ENCODE measurements at regions not wholly inside any gene's neighbourhood (a gene's known extent, or its start where the extent isn't known, plus 50 kb on each side); places are given as distances from the start of the nearest gene placed in this dataset.

- Histone ChIP-seq H3K9ac (ENCODE audit: insufficient read depth in 1 of 2, low read length in 2 of 2) (no peak overlapping the region), H3K27ac (ENCODE audit: low read depth in 1 of 2, low read length in 1 of 2) (no peak overlapping the region), H3K9me3 (ENCODE audit: control insufficient read depth in 4 of 4, insufficient read depth in 3 of 4, low read length in 3 of 4) (peaks cover 0 to 2% (median 0%) of the 10 kb centered on the region in 4 donors), H3K27me3 (ENCODE audit: control insufficient read depth in 3 of 3, insufficient read depth in 3 of 3, low read length in 2 of 3) (no peaks in the 10 kb centered on the region), H3K4me1 (ENCODE audit: control insufficient read depth in 5 of 5, insufficient read depth in 5 of 5, low read length in 5 of 5) (peaks cover 0 to 2% (median 0%) of the 10 kb centered on the region in 5 donors), H3K4me3 (no peak overlapping the region), H3K36me3 (ENCODE audit: control insufficient read depth in 4 of 4, insufficient read depth in 4 of 4, low read length in 4 of 4) (no peaks in the 10 kb centered on the region)
- DNase-seq (no peak), ATAC-seq (ENCODE audit: insufficient read depth, low FRiP score) (no peak)
- TF ChIP-seq CTCF (IDR thresholded peaks at IDR 0.05; ENCODE audit: control extremely low read depth, extremely low read depth) = no peak
- 86 to 89% methylated on average over 11 of the region's 11 CpGs for WGBS, 2 donors
Observed at GRCh38 chr18:35817604-35818352, 154.7 kb upstream of the RMP24 start.

GRCh38 chr18:35818353-35818667 lies 154.2 kb upstream of the RMP24 start:
- no peak for DNase-seq

GRCh38 chr18:35822413-35822812 lies 150.1 kb upstream of the RMP24 start:
- WGBS, 2 donors = 37 to 68% methylated on average over 6 of the region's 6 CpGs
- Histone ChIP-seq H3K9me3 (ENCODE audit: control insufficient read depth in 4 of 4, insufficient read depth in 3 of 4, low read length in 3 of 4) (peaks cover 0 to 2% (median 0%) of the 10 kb centered on the region in 4 donors), H3K9ac (ENCODE audit: insufficient read depth in 1 of 2, low read length in 2 of 2) (no peak overlapping the region), H3K27ac (ENCODE audit: low read depth in 1 of 2, low read length in 1 of 2) (no peak overlapping the region), H3K36me3 (ENCODE audit: control insufficient read depth in 4 of 4, insufficient read depth in 4 of 4, low read length in 4 of 4) (no peaks in the 10 kb centered on the region), H3K4me3 (no peak overlapping the region), H3K4me1 (ENCODE audit: control insufficient read depth in 5 of 5, insufficient read depth in 5 of 5, low read length in 5 of 5) (peaks cover 0 to 4% (median 0%) of the 10 kb centered on the region in 5 donors), H3K27me3 (ENCODE audit: control insufficient read depth in 3 of 3, insufficient read depth in 3 of 3, low read length in 2 of 3) (no peaks in the 10 kb centered on the region)
- ATAC-seq (ENCODE audit: insufficient read depth, low FRiP score) (no peak), DNase-seq (no peak)
- TF ChIP-seq CTCF (IDR thresholded peaks at IDR 0.05; ENCODE audit: control extremely low read depth, extremely low read depth) = no peak

More at GRCh38 chr18:35818353-35818667, 154.2 kb upstream of the RMP24 start:
- H3K27ac ChIP-seq (ENCODE audit: low read depth in 1 of 2, low read length in 1 of 2) = no peak overlapping the region
- no peak for TF ChIP-seq CTCF (IDR thresholded peaks at IDR 0.05; ENCODE audit: control extremely low read depth, extremely low read depth)
- no peaks in the 10 kb centered on the region for H3K36me3 ChIP-seq (ENCODE audit: control insufficient read depth in 4 of 4, insufficient read depth in 4 of 4, low read length in 4 of 4)
- H3K4me3 ChIP-seq = no peak overlapping the region
- peaks cover 0 to 2% (median 0%) of the 10 kb centered on the region in 5 donors for H3K4me1 ChIP-seq (ENCODE audit: control insufficient read depth in 5 of 5, insufficient read depth in 5 of 5, low read length in 5 of 5)
- no peak for ATAC-seq (ENCODE audit: insufficient read depth, low FRiP score)
- H3K9me3 ChIP-seq (ENCODE audit: control insufficient read depth in 4 of 4, insufficient read depth in 3 of 4, low read length in 3 of 4) = peaks cover 0 to 2% (median 0%) of the 10 kb centered on the region in 4 donors
- 92 to 96% methylated on average over 12 of the region's 12 CpGs for WGBS, 2 donors
- no peaks in the 10 kb centered on the region for H3K27me3 ChIP-seq (ENCODE audit: control insufficient read depth in 3 of 3, insufficient read depth in 3 of 3, low read length in 2 of 3)
- H3K9ac ChIP-seq (ENCODE audit: insufficient read depth in 1 of 2, low read length in 2 of 2) = no peak overlapping the region

Data from lung (tissue), 11 donors.